ENCODE measurements at regions not wholly inside any gene's neighbourhood (a gene's known extent, or its start where the extent isn't known, plus 50 kb on each side); places are given as distances from the start of the nearest gene placed in this dataset.

- TF ChIP-seq NR4A1 (CRISPR knock-in tag; IDR thresholded peaks at IDR 0.05), result no peak
- no peak for TF ChIP-seq NR4A1 (tag; IDR thresholded peaks at IDR 0.05)
Measured at GRCh38 chr4:144267084-144267483, 126.6 kb upstream of the GYPA start (continued).

GRCh38 chr4:144280688-144281087, 140.2 kb upstream of the GYPA start:
- ChIA-PET CTCF (ENCODE audit: low intra/inter-chr PET ratio) (no interaction called here), POLR2A (no interaction called here)
- Histone ChIP-seq H3K9me3 (replicated peaks; ENCODE audit: control insufficient read depth, insufficient read depth, low read depth, low read length) (no peaks in the 10 kb centered on the region), H4K20me1 (replicated peaks; ENCODE audit: control insufficient read depth, insufficient read depth, low read length) (no peaks in the 10 kb centered on the region), H3K4me1 (replicated peaks in 1 of 2; ENCODE audit: control insufficient read depth in 2 of 2, insufficient read depth in 2 of 2, low read length in 2 of 2) (no peaks in the 10 kb centered on the region), H3K27me3 (ENCODE audit: control insufficient read depth in 2 of 2, insufficient read depth in 2 of 2, low read length in 2 of 2) (no peaks in the 10 kb centered on the region), H2AFZ (ENCODE audit: low read depth, low read length) (no peak overlapping the region), H3K4me2 (ENCODE audit: insufficient read depth, low read length) (no peak overlapping the region), H3K36me3 (ENCODE audit: control insufficient read depth, insufficient read depth, low read length) (no peaks in the 10 kb centered on the region), H3K9ac (ENCODE audit: insufficient read depth in 1 of 2, low read depth in 2 of 2, low read length in 2 of 2) (no peak overlapping the region), H3K9me1 (ENCODE audit: control insufficient read depth, insufficient read depth, low read length) (no peaks in the 10 kb centered on the region), H3K79me2 (ENCODE audit: control insufficient read depth, insufficient read depth, low read length) (no peaks in the 10 kb centered on the region), H3K27ac (ENCODE audit: extremely low read depth, low read depth, low read length) (no peak overlapping the region), H3K4me3 (no peak overlapping the region)
- in situ Hi-C loops (cut with MboI) (no loop called here), intact Hi-C loops (cut with micrococcal nuclease) (no loop called here)
- FAIRE-seq (no peak), DNase-seq (ENCODE audit: extremely low read depth in 1 of 4, low spot score in 3 of 4) (no peak), ATAC-seq (no peak)
- no TSS peak for BruUV-seq (replicated peaks)
- TF ChIP-seq CAMTA2 (CRISPR knock-in tag; conservative IDR thresholded peaks at IDR 0.05) (no peak), NFXL1 (CRISPR knock-in tag; IDR thresholded peaks at IDR 0.05) (no peak), ZNF518B (CRISPR knock-in tag; IDR thresholded peaks at IDR 0.05) (no peak), MCM2 (IDR thresholded peaks at IDR 0.05; ENCODE audit: low read depth) (no peak), ILF3 (IDR thresholded peaks at IDR 0.05; ENCODE audit: borderline replicate concordance) (no peak), CBFB (CRISPR knock-in tag; IDR thresholded peaks at IDR 0.05) (no peak), EP300 (IDR thresholded peaks at IDR 0.05; ENCODE audit: low read length) (no peak), MEF2A (IDR thresholded peaks at IDR 0.05; ENCODE audit: control insufficient read depth, low read depth, low read length) (no peak), PKNOX1 (IDR thresholded peaks at IDR 0.05) (no peak)
